Neural cell (in vitro differentiated cells): ENCODE measurements at regions not wholly inside any gene's neighbourhood (a gene's known extent, or its start where the extent isn't known, plus 50 kb on each side); places are given as distances from the start of the nearest gene placed in this dataset.

Experiments
- EP300 ChIP-seq: fragments of 450-650 bp; conservative IDR thresholded peaks from 2 replicates; pipeline ENCODE4 v1.6.1; 2014; ENCODE audit warnings: antibody characterized with exemption, mild to moderate bottlenecking, moderate library complexity; ENCODE audit not compliant: poor library complexity, severe bottlenecking
- EZH2 ChIP-seq: fragments of 200-600, 300-800 bp; shearing (Covaris generic), sonication (generic); IDR thresholded peaks from 2 replicates; pipeline ENCODE4 v1.6.1; 2014; ENCODE audit warnings: antibody characterized with exemption, low read length, borderline replicate concordance, mild to moderate bottlenecking; ENCODE audit not compliant: insufficient read depth, poor library complexity, severe bottlenecking
- POLR2AphosphoS5 ChIP-seq: IDR thresholded peaks from 2 replicates; pipeline ENCODE4 v1.6.1; 2012
- RAD21 ChIP-seq: fragments of 450-650 bp; conservative IDR thresholded peaks from 2 replicates; pipeline ENCODE4 v1.6.1; 2014; ENCODE audit warnings: antibody characterized with exemption, mild to moderate bottlenecking, moderate library complexity
- TF ChIP-seq, protein P1 (sequence below): fragments of 450-650 bp; IDR thresholded peaks from 2 replicates; pipeline ENCODE4 v1.5.1; 2014; ENCODE audit warnings: antibody characterized with exemption, mild to moderate bottlenecking, moderate library complexity; ENCODE audit not compliant: poor library complexity, severe bottlenecking
- TF ChIP-seq, protein P2 (sequence below): IDR thresholded peaks from 2 replicates; pipeline ENCODE4 v1.6.1; 2012; ENCODE audit warnings: borderline replicate concordance

DNA sequence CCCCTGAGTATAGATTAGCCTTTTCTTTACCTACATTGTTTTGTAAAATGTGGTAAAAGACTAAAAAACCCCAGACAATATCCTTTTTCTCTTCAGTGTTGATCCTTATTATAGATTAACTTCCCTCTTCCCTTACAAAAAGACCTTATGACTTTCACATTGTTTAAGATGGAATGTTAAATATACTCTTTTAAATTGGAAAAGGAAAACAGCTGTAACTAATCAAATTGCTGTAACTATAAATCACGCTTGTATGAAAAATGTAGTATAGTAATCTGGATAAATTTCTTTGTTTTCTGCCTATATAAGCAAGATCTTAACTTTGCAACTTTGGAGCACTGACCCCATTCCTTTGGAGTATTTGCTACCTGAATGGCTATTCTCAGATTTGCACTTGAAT is 383.1 kb downstream of the FAM170A start:
- TF ChIP-seq POLR2AphosphoS5 (no peak), RAD21 (no peak), EP300 (no peak), EZH2 (no peak)
- TF ChIP-seq, protein P1, sequence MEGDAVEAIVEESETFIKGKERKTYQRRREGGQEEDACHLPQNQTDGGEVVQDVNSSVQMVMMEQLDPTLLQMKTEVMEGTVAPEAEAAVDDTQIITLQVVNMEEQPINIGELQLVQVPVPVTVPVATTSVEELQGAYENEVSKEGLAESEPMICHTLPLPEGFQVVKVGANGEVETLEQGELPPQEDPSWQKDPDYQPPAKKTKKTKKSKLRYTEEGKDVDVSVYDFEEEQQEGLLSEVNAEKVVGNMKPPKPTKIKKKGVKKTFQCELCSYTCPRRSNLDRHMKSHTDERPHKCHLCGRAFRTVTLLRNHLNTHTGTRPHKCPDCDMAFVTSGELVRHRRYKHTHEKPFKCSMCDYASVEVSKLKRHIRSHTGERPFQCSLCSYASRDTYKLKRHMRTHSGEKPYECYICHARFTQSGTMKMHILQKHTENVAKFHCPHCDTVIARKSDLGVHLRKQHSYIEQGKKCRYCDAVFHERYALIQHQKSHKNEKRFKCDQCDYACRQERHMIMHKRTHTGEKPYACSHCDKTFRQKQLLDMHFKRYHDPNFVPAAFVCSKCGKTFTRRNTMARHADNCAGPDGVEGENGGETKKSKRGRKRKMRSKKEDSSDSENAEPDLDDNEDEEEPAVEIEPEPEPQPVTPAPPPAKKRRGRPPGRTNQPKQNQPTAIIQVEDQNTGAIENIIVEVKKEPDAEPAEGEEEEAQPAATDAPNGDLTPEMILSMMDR = no peak
- TF ChIP-seq, protein P2, sequence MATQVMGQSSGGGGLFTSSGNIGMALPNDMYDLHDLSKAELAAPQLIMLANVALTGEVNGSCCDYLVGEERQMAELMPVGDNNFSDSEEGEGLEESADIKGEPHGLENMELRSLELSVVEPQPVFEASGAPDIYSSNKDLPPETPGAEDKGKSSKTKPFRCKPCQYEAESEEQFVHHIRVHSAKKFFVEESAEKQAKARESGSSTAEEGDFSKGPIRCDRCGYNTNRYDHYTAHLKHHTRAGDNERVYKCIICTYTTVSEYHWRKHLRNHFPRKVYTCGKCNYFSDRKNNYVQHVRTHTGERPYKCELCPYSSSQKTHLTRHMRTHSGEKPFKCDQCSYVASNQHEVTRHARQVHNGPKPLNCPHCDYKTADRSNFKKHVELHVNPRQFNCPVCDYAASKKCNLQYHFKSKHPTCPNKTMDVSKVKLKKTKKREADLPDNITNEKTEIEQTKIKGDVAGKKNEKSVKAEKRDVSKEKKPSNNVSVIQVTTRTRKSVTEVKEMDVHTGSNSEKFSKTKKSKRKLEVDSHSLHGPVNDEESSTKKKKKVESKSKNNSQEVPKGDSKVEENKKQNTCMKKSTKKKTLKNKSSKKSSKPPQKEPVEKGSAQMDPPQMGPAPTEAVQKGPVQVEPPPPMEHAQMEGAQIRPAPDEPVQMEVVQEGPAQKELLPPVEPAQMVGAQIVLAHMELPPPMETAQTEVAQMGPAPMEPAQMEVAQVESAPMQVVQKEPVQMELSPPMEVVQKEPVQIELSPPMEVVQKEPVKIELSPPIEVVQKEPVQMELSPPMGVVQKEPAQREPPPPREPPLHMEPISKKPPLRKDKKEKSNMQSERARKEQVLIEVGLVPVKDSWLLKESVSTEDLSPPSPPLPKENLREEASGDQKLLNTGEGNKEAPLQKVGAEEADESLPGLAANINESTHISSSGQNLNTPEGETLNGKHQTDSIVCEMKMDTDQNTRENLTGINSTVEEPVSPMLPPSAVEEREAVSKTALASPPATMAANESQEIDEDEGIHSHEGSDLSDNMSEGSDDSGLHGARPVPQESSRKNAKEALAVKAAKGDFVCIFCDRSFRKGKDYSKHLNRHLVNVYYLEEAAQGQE = no peak
